ENCODE measurements at regions not wholly inside any gene's neighbourhood (a gene's known extent, or its start where the extent isn't known, plus 50 kb on each side); places are given as distances from the start of the nearest gene placed in this dataset.

GRCh38 chr16:35344012-35344762, 1884.8 kb downstream of the TP53TG3F start:
- no peak for TF ChIP-seq EZH2 (IDR thresholded peaks at IDR 0.05; ENCODE audit: borderline replicate concordance, low read depth, low read length)
- TF ChIP-seq CTCF (IDR thresholded peaks at IDR 0.05 in 2 of 3, conservative IDR thresholded peaks at IDR 0.05 in 1 of 3; ENCODE audit: insufficient read depth in 2 of 3, low read depth in 1 of 3, low read length in 3 of 3), result no peak
- no peak for TF ChIP-seq COPS2 (conservative IDR thresholded peaks at IDR 0.05)
- TF ChIP-seq EP300 (IDR thresholded peaks at IDR 0.05; ENCODE audit: low read length), result no peak
- no peak for TF ChIP-seq CHD1 (IDR thresholded peaks at IDR 0.05; ENCODE audit: low read length)
- TF ChIP-seq SP1 (CRISPR knock-in tag; IDR thresholded peaks at IDR 0.05), result no peak

Measured in K562 (cell line).